ENCODE measurements at regions not wholly inside any gene's neighbourhood (a gene's known extent, or its start where the extent isn't known, plus 50 kb on each side); places are given as distances from the start of the nearest gene placed in this dataset.
"Not testable (repeated sequence)": the region's sequence is repeated elsewhere in the genome, so short reads cannot be mapped to it uniquely, and the experiment has no call there.

- POLR2A ChIA-PET, result no interaction called here
- H3K36me3 Mint-ChIP-seq (ENCODE audit: low read depth), result no peaks in the 10 kb centered on the region
- H3K9me3 Mint-ChIP-seq, result no peaks in the 10 kb centered on the region
- no peaks in the 10 kb centered on the region for H3K4me1 Mint-ChIP-seq
- no peak overlapping the region for H3K27ac Mint-ChIP-seq
- no peak overlapping the region for H3K4me3 Mint-ChIP-seq
- CTCF ChIA-PET, result no interaction called here
- peaks cover 3% of the 10 kb centered on the region for H3K27me3 Mint-ChIP-seq
- DNase-seq, result no peak
Observed at GRCh38 chr22:48498526-48499331, 1328.9 kb downstream of the BRD1 start.

GRCh38 chr22:48497743-48498520, 1329.7 kb downstream of the BRD1 start:
- H3K9me3 Mint-ChIP-seq; H3K4me3 Mint-ChIP-seq; H3K27me3 Mint-ChIP-seq; H3K4me1 Mint-ChIP-seq; CTCF ChIA-PET; H3K27ac Mint-ChIP-seq; POLR2A ChIA-PET; DNase-seq; H3K36me3 Mint-ChIP-seq (ENCODE audit: low read depth): not testable (repeated sequence)

- peaks cover 12% of the 10 kb centered on the region for H3K27me3 Mint-ChIP-seq
- POLR2A ChIA-PET, result no interaction called here
Observed at GRCh38 chr22:48496987-48497650, 1330.6 kb downstream of the BRD1 start.

DNA sequence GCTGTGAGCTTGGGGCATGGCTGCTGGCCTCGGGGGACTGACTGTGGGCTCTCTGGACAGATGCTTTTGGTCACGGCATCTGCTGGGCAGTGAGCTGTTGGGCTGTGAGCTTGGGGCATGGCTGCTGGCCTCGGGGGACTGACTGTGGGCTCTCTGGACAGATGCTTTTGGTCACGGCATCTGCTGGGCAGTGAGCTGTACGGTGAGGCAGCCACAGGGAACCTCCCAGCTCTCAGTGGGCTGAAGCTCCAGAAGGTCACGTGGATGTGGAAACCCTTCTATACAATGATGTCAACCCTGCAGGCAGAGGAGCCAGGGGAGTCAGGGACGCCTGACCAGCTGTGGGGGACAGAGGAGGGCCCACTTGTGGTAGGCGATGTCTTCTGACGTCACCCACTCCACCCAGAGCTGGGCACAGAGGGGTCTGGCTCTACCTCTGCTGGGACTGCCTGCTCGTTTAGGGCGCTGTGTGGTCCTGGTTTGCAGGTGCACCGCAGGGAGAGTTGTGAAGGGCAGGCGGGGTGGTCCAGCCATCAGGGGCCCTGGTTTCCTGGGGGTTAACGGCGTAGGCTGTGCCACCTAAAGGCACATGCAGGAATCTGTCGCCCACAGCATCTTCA, 1331.3 kb downstream of the BRD1 start:
- Mint-ChIP-seq H3K36me3 (ENCODE audit: low read depth) (no peaks in the 10 kb centered on the region), H3K27me3 (peaks cover 19% of the 10 kb centered on the region), H3K27ac (no peak overlapping the region), H3K4me1 (no peaks in the 10 kb centered on the region), H3K9me3 (no peaks in the 10 kb centered on the region), H3K4me3 (no peak overlapping the region)
- ChIA-PET POLR2A (no interaction called here), CTCF (no interaction called here)
- DNase-seq, result no peak

More at GRCh38 chr22:48496987-48497650, 1330.6 kb downstream of the BRD1 start:
- DNase-seq, result no peak
- Mint-ChIP-seq H3K4me1 (no peaks in the 10 kb centered on the region), H3K36me3 (ENCODE audit: low read depth) (no peaks in the 10 kb centered on the region), H3K4me3 (no peak overlapping the region), H3K27ac (no peak overlapping the region), H3K9me3 (no peaks in the 10 kb centered on the region)
- CTCF ChIA-PET, result no interaction called here

- peaks cover 24% of the 10 kb centered on the region for H3K27me3 Mint-ChIP-seq
Observed at GRCh38 chr22:48495751-48496080, 1332.0 kb downstream of the BRD1 start.

DNA sequence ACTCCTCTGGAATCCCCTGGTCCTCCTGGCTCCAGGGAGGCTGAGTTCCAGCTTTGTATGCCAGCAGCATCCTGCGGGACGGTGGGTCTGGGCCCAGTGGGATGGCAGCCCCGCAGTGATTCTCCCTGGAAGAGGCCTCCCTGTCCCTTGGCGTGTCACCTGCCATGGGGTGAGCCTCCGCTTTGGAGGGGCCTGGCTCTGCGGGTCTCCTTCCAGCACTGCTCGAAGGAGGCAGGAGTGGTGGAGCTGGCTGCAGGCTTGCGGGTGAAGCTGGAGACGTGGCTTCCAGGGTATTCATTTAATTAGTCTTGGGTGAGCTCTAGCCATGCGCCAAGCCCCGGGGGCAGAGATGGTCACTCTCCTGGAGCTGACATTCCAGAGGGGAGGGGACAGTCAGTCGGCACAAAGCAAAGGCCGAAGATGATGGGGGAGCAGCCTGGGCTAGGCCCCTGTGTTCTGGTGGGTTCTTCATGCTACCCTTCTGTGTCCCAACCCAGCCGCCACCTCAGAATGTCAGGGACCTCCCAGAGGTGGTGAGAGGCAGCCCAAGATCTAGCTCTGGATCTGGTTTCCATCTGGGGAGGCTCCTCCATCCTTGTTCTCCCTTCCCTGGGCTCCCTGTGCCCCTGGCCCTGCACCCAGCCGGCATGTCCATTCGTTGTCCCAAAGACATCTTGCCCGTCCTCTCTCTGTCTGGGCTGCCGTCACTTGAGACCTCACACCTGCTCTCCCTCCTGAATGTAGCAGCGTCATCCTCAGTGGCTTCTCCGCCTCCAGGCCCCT, 1332.5 kb downstream of the BRD1 start:
- POLR2A ChIA-PET, result no interaction called here

More at GRCh38 chr22:48495751-48496080, 1332.0 kb downstream of the BRD1 start:
- Mint-ChIP-seq H3K4me1 (no peaks in the 10 kb centered on the region), H3K4me3 (no peak overlapping the region), H3K36me3 (ENCODE audit: low read depth) (no peaks in the 10 kb centered on the region), H3K27ac (no peak overlapping the region), H3K9me3 (no peaks in the 10 kb centered on the region)
- ChIA-PET POLR2A (no interaction called here), CTCF (no interaction called here)
- DNase-seq, result no peak

DNA sequence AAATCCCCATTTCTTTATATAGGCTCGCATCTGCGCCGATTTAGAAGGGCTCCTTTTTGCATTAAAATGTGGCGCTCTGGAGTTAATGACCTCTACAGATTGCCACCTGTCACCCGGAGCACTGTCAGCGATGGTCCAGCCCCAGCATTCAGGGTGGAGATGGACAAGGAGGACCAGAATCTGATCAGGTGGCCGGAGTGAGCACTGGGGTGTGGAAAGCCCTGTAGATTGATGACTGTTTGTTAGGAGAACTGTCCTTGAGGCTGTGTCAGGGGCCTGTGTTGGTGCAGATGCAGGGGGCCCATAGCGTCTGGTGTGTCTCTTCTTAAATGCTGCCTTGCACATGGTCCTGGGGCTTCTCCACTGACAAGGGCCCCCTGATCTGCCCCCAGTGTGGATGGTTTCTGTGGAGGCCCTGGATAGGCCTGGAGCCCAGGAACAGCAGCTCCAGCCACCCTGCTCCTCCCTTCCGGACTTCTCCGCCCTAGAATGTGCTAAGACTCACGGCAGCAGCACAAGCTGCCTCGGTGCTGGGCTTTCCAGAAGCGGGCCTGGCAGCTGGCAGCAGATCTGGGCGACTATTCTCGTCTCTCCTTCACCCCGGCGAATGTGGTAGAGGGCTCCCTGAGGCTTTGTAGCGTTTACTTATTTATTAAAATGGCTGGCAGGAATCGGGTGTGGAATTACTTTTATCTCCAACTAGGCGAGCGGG, 1333.3 kb downstream of the BRD1 start:
- Mint-ChIP-seq H3K27ac (no peak overlapping the region), H3K27me3 (peaks cover 27% of the 10 kb centered on the region), H3K9me3 (no peaks in the 10 kb centered on the region), H3K4me1 (no peaks in the 10 kb centered on the region), H3K4me3 (no peak overlapping the region), H3K36me3 (ENCODE audit: low read depth) (no peaks in the 10 kb centered on the region)
- ChIA-PET POLR2A (no interaction called here), CTCF (no interaction called here)
- no peak for DNase-seq

More for the DNA sequence above, 1332.5 kb downstream of the BRD1 start:
- no peak overlapping the region for H3K4me3 Mint-ChIP-seq
- CTCF ChIA-PET, result no interaction called here
- DNase-seq, result no peak
- H3K27me3 Mint-ChIP-seq, result peaks cover 27% of the 10 kb centered on the region
- no peaks in the 10 kb centered on the region for H3K9me3 Mint-ChIP-seq
- H3K36me3 Mint-ChIP-seq (ENCODE audit: low read depth), result no peaks in the 10 kb centered on the region
- no peak overlapping the region for H3K27ac Mint-ChIP-seq
- H3K4me1 Mint-ChIP-seq, result no peaks in the 10 kb centered on the region

DNA sequence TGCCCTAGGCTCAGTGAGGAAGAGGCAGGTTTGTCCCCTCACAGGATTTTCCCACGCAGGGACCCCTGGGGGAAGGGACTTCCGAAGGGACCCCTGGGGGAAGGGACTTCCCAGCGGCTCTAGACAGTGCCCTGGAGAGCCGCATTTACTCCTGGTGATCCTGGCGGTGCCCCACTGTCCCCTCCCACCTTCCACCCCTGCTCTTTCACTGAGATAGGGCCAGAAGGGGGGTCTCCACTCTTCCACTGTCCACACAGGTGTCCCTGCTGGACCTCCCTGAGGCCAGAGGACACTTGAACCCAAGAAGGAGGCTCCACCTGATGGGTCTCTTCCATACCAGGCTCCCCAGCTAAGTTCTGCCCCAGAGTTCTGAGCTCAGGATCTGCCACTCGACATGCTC, 1333.9 kb downstream of the BRD1 start:
- DNase-seq, result no peak
- H3K27ac Mint-ChIP-seq, result no peak overlapping the region
- H3K4me1 Mint-ChIP-seq, result no peaks in the 10 kb centered on the region
- ChIA-PET POLR2A (no interaction called here), CTCF (no interaction called here)
- H3K27me3 Mint-ChIP-seq, result peaks cover 28% of the 10 kb centered on the region
- no peaks in the 10 kb centered on the region for H3K9me3 Mint-ChIP-seq
- H3K4me3 Mint-ChIP-seq, result no peak overlapping the region
- no peaks in the 10 kb centered on the region for H3K36me3 Mint-ChIP-seq (ENCODE audit: low read depth)

GRCh38 chr22:48492366-48493320, 1335.0 kb downstream of the BRD1 start:
- POLR2A ChIA-PET, result no interaction called here
- H3K27me3 Mint-ChIP-seq, result peaks cover 39% of the 10 kb centered on the region
- no peak overlapping the region for H3K4me3 Mint-ChIP-seq
- CTCF ChIA-PET, result no interaction called here
- no peaks in the 10 kb centered on the region for H3K36me3 Mint-ChIP-seq (ENCODE audit: low read depth)
- H3K27ac Mint-ChIP-seq, result no peak overlapping the region
- no peaks in the 10 kb centered on the region for H3K9me3 Mint-ChIP-seq
- no peaks in the 10 kb centered on the region for H3K4me1 Mint-ChIP-seq
- peak; percentile 33 for DNase-seq

- POLR2A ChIA-PET, result no interaction called here
- H3K27me3 Mint-ChIP-seq, result peaks cover 48% of the 10 kb centered on the region
- H3K27ac Mint-ChIP-seq, result no peak overlapping the region
Observed at GRCh38 chr22:48491451-48491941, 1336.2 kb downstream of the BRD1 start.

More at GRCh38 chr22:48491451-48491941, 1336.2 kb downstream of the BRD1 start:
- Mint-ChIP-seq H3K9me3 (no peaks in the 10 kb centered on the region), H3K4me3 (no peak overlapping the region), H3K36me3 (ENCODE audit: low read depth) (no peaks in the 10 kb centered on the region), H3K4me1 (no peaks in the 10 kb centered on the region)
- CTCF ChIA-PET, result no interaction called here
- no peak for DNase-seq

All from activated CD4-positive, alpha-beta T cell treated with anti-CD3 and anti-CD28 coated beads, Interleukin-2, amount 10 ng/mL, durations not matched to agents 7 days and 5 days (primary cell).